HepG2 (cell line): ENCODE measurements at regions not wholly inside any gene's neighbourhood (a gene's known extent, or its start where the extent isn't known, plus 50 kb on each side); places are given as distances from the start of the nearest gene placed in this dataset.

Experiments used
- ATF1 ChIP-seq: IDR thresholded peaks from 2 replicates; pipeline ENCODE4 v1.6.1; 2016; ENCODE audit warnings: mild to moderate bottlenecking, control low read depth
- E2F5 ChIP-seq: sonication (generic); formaldehyde crosslinking; conservative IDR thresholded peaks from 2 replicates; pipeline ENCODE4 v1.4.0; 2020; ENCODE audit warnings: missing genetic modification reagents
- EZH2 ChIP-seq: conservative IDR thresholded peaks from 2 replicates; pipeline ENCODE4 v1.6.1; 2012; ENCODE audit warnings: mild to moderate bottlenecking, low read depth, low read length, moderate library complexity
- MED8 ChIP-seq: sonication (generic); formaldehyde crosslinking; IDR thresholded peaks from 2 replicates; pipeline ENCODE4 v1.8.1; 2023; ENCODE audit warnings: mild to moderate bottlenecking, missing genetic modification reagents; ENCODE audit not compliant: insufficient replicate concordance
- NFE2L1 ChIP-seq: sonication (generic); formaldehyde crosslinking; IDR thresholded peaks from 2 replicates; pipeline ENCODE4 v1.4.0; 2020; ENCODE audit warnings: missing genetic modification reagents, mild to moderate bottlenecking, borderline replicate concordance
- NR3C1 ChIP-seq: sonication (generic); formaldehyde crosslinking; IDR thresholded peaks from 2 replicates; pipeline ENCODE4 v1.4.0; 2020; ENCODE audit warnings: missing genetic modification reagents
- PHF20 ChIP-seq: sonication (generic); formaldehyde crosslinking; IDR thresholded peaks from 2 replicates; pipeline ENCODE4 v1.5.0; 2020; ENCODE audit warnings: mild to moderate bottlenecking, missing genetic modification reagents
- ZNF292 ChIP-seq: sonication (generic); formaldehyde crosslinking; IDR thresholded peaks from 2 replicates; pipeline ENCODE4 v1.8.1; 2022; ENCODE audit warnings: mild to moderate bottlenecking, low read depth, missing genetic modification reagents, borderline replicate concordance
- ZNF30 ChIP-seq: sonication (generic); formaldehyde crosslinking; IDR thresholded peaks from 2 replicates; pipeline ENCODE4 v1.5.0; 2020; ENCODE audit warnings: mild to moderate bottlenecking, missing genetic modification reagents
- ZNF790 ChIP-seq: sonication (generic); formaldehyde crosslinking; IDR thresholded peaks from 2 replicates; pipeline ENCODE4 v1.8.0; 2022; ENCODE audit warnings: missing genetic modification reagents, mild to moderate bottlenecking, borderline replicate concordance

- no peak for TF ChIP-seq E2F5
- TF ChIP-seq ZNF790 (CRISPR knock-in tag): no peak
- no peak for TF ChIP-seq PHF20 (CRISPR knock-in tag)
- TF ChIP-seq ZNF292 (CRISPR knock-in tag): no peak
- no peak for TF ChIP-seq ATF1 (CRISPR knock-in tag)
- no peak for TF ChIP-seq EZH2
- no peak for TF ChIP-seq NR3C1 (CRISPR knock-in tag)
- no peak for TF ChIP-seq NFE2L1 (CRISPR knock-in tag)
- no peak for TF ChIP-seq MED8
- TF ChIP-seq ZNF30: no peak
These were observed 413.3 kb upstream of the ONECUT1 start for GRCh38 chr15:53203454-53203853.
